ENCODE measurements at regions not wholly inside any gene's neighbourhood (a gene's known extent, or its start where the extent isn't known, plus 50 kb on each side); places are given as distances from the start of the nearest gene placed in this dataset.

DNA sequence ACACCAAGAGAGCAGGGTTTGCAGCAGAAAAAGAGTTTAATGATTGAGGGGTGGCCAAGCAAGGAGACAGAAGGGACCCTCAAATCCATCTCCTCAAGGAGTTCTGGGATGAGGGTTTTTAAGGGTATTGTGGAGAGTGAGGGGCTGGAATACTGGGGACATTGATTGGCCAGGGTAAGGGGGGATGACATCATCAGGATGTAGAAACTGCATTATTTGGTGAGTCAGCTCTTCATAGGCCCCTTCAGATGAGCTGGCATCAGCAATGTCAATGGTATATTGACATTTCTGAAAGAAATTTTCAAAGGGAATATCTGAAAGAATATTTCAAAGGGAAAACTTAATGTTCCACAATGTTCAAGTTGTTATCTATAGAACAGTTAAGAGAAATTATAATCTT lies 168.1 kb upstream of the SNX7 start:
- no peak for DNase-seq
- Histone ChIP-seq H3K27ac (no peak overlapping the region), H3K4me1 (no peaks in the 10 kb centered on the region), H3K4me3 (no peak overlapping the region), H3K36me3 (ENCODE audit: low read depth, missing control alignments) (no peaks in the 10 kb centered on the region), H3K9me3 (no peaks in the 10 kb centered on the region), H3K27me3 (no peaks in the 10 kb centered on the region)
- TF ChIP-seq CTCF (IDR thresholded peaks at IDR 0.05), result no peak
- intact Hi-C loops (cut with DNase I; ENCODE audit: low total_unique reads), result no loop called here

GRCh38 chr1:98490099-98490498 lies 171.4 kb upstream of the SNX7 start:
- DNase-seq, result no peak
- Histone ChIP-seq H3K27ac (no peak overlapping the region), H3K27me3 (no peaks in the 10 kb centered on the region), H3K9me3 (no peaks in the 10 kb centered on the region), H3K4me3 (no peak overlapping the region), H3K36me3 (ENCODE audit: low read depth, missing control alignments) (no peaks in the 10 kb centered on the region), H3K4me1 (no peaks in the 10 kb centered on the region)
- TF ChIP-seq POLR2A (IDR thresholded peaks at IDR 0.05) (no peak), CTCF (IDR thresholded peaks at IDR 0.05) (no peak)
- intact Hi-C loops (cut with DNase I; ENCODE audit: low total_unique reads), result no loop called here
- WGBS, 2 donors, result 88 to 89% methylated on average over 1 of the region's 1 CpG

GRCh38 chr1:98487620-98488019 lies 173.9 kb upstream of the SNX7 start:
- H3K27me3 ChIP-seq, result no peaks in the 10 kb centered on the region
- 90 to 93% methylated on average over 5 of the region's 5 CpGs for WGBS, 2 donors
- H3K4me3 ChIP-seq, result no peak overlapping the region
- no peak for TF ChIP-seq POLR2A (IDR thresholded peaks at IDR 0.05)
- no peak for TF ChIP-seq CTCF (IDR thresholded peaks at IDR 0.05)
- H3K9me3 ChIP-seq, result no peaks in the 10 kb centered on the region
- H3K36me3 ChIP-seq (ENCODE audit: low read depth, missing control alignments), result no peaks in the 10 kb centered on the region
- H3K4me1 ChIP-seq, result no peaks in the 10 kb centered on the region
- no peak for DNase-seq
- intact Hi-C loops (cut with DNase I; ENCODE audit: low total_unique reads), result no loop called here
- no peak overlapping the region for H3K27ac ChIP-seq

DNA sequence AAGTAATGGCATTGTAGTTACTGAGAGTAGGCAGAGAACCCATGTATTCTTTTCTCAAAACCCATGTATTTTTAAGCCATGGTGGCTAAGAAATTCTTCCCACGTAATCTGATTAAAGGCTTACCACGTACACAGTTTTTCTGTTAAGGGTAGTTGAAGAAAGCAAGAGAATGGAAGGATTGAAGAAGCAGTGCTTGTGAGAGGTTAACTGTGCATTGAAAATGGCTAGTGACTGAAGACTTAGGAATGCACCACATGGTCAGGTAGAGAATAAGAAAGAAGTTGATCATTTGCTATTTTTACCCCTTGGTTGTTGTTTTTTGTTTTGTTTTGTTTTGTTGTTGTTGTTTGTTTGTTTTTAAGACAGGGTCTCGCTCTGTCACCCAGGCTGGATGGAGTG lies 178.9 kb upstream of the SNX7 start:
- Histone ChIP-seq H3K36me3 (ENCODE audit: low read depth, missing control alignments) (no peaks in the 10 kb centered on the region), H3K27ac (no peak overlapping the region), H3K9me3 (no peaks in the 10 kb centered on the region), H3K4me3 (no peak overlapping the region), H3K27me3 (no peaks in the 10 kb centered on the region), H3K4me1 (no peaks in the 10 kb centered on the region)
- intact Hi-C loops (cut with DNase I; ENCODE audit: low total_unique reads), result no loop called here
- no peak for DNase-seq
- WGBS, 2 donors, result 86 to 90% methylated on average over 3 of the region's 3 CpGs
- no peak for TF ChIP-seq CTCF (IDR thresholded peaks at IDR 0.05)

DNA sequence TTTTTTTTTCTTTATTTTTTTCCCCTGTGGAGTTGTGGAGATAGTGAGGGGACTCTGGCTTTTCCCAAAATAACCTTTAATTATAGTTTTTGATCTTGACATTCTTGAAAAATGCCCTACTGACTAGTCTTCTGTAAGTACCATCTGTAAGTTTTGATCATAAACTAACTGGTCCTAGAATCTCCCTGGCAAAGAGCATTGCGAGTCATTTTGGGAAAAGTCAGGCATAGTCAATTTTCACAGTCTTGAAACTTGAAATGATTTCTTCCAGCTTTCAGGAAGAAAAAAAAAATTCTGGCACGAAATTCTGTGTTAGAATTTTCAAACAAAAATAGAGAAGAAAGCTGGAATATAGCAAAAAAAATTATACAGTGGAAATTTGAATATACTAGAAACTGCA lies 181.2 kb upstream of the SNX7 start:
- Histone ChIP-seq H3K27me3 (no peaks in the 10 kb centered on the region), H3K36me3 (ENCODE audit: low read depth, missing control alignments) (no peaks in the 10 kb centered on the region), H3K4me3 (no peak overlapping the region), H3K9me3 (no peaks in the 10 kb centered on the region), H3K27ac (no peak overlapping the region), H3K4me1 (no peaks in the 10 kb centered on the region)
- 65 to 69% methylated on average over 2 of the region's 2 CpGs for WGBS, 2 donors
- intact Hi-C loops (cut with DNase I; ENCODE audit: low total_unique reads), result no loop called here
- DNase-seq, result no peak
- TF ChIP-seq POLR2A (IDR thresholded peaks at IDR 0.05), result no peak
- TF ChIP-seq CTCF (IDR thresholded peaks at IDR 0.05), result no peak
